ENCODE measurements at regions not wholly inside any gene's neighbourhood (a gene's known extent, or its start where the extent isn't known, plus 50 kb on each side); places are given as distances from the start of the nearest gene placed in this dataset.

DNA sequence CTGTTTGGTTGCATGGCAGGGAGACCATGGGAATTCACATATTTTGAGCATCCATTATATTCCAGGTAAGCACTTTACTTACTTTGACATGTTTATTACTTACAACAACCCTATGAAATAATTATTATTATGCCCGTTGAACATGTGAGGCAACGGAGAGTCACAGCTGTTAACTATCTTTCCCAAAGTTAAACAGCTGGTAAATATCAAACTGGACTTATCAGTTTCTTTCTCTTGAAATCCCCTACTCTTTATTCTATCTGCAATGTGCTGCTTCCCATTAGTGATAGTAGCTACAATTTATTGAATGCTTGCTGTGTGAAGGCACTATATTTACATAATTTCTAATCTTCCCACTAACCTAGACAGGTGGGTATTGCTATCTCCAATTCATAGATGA lies 847.7 kb upstream of the MAP3K7 start:
- H3K9me3 ChIP-seq (ENCODE audit: control insufficient read depth, low read depth, low read length): no peaks in the 10 kb centered on the region
- H3K27ac ChIP-seq (ENCODE audit: low read length): no peak overlapping the region
- H3K4me1 ChIP-seq (ENCODE audit: control insufficient read depth, insufficient read depth, low read length): no peaks in the 10 kb centered on the region
- no peaks in the 10 kb centered on the region for H3K27me3 ChIP-seq (ENCODE audit: control insufficient read depth, insufficient read depth, low read length)
- WGBS (ENCODE audit: insufficient coverage, low lambda C conversion rate): no CpG with 5 or more reads among the region's 2 CpGs
- H3K4me3 ChIP-seq (ENCODE audit: low read length): no peak overlapping the region
- DNase-seq: no peak
- no peaks in the 10 kb centered on the region for H3K36me3 ChIP-seq (ENCODE audit: control insufficient read depth, insufficient read depth, low read length)

DNA sequence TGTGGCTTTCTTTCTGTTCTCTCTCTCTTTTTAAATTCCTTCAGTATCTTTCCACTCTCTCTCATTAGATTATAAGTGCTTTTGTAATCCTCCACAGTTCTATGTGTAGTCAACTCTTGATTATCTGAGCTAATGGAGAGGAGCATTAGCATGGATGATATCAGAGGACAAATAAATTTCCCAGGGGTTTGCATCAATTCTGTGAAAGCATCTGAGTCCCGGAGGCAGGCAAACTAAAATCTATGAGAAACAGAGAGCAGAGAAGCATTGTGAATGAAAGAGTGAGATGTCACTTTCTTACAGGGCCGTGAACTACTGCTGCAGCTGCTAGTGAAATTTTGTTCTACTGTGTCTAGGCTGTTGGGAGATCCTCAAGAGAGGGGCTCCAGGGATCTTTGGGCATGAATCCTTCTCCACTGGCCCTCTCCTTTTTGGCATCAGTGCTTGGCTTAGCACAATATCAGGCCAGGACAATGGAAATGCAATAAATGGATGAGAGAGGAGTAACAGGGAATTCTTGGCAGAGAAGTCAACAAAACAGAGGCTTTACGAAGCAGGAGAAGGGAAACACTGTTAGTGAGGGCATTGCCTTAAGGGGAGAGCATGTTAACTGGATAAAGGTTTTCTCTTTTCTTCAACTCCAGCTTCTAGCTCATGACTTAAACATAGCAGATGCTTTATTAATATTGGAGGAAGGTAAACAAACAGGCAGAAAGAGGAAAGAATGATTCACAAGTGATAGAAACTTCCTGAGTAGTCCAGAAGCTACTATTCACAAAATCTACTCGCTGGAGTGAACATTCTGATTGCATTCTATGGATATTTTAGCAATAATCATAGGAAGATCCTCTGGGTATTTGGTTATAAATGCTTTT lies 847.0 kb upstream of the MAP3K7 start:
- no peak for DNase-seq
- no CpG with 5 or more reads among the region's 4 CpGs for WGBS (ENCODE audit: insufficient coverage, low lambda C conversion rate)
- H3K27me3 ChIP-seq (ENCODE audit: control insufficient read depth, insufficient read depth, low read length): no peaks in the 10 kb centered on the region
- H3K4me1 ChIP-seq (ENCODE audit: control insufficient read depth, insufficient read depth, low read length): no peaks in the 10 kb centered on the region
- no peak overlapping the region for H3K27ac ChIP-seq (ENCODE audit: low read length)
- no peak overlapping the region for H3K4me3 ChIP-seq (ENCODE audit: low read length)
- no peaks in the 10 kb centered on the region for H3K9me3 ChIP-seq (ENCODE audit: control insufficient read depth, low read depth, low read length)
- H3K36me3 ChIP-seq (ENCODE audit: control insufficient read depth, insufficient read depth, low read length): no peaks in the 10 kb centered on the region

DNA sequence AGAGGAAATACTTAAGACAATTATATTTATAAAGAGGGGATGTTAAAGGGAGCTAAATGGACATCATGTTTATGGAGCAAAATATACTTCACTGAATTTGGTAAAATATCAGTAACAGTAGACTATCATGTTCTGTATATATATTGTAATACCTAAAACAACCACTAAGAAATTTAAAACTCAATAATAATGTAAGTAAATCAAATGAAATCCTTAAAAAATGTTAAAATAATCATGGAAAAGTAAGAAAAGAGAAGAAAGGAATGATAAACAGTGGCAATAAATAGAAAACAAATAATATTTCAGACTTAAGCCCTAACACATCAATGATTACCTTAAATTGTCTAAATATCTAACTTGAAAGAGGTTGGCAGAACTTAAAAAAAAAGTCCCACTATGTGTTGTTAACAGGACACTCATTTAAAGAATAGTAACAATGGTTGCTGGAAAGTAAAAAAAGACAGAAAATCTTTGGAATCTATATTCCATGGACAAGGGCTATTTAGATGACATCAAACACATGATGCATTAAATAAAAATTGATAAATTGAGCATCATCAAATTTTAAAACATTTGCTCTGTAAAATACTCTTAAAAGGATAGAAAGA lies 842.2 kb upstream of the MAP3K7 start:
- no peaks in the 10 kb centered on the region for H3K9me3 ChIP-seq (ENCODE audit: control insufficient read depth, low read depth, low read length)
- no peak overlapping the region for H3K27ac ChIP-seq (ENCODE audit: low read length)
- H3K4me1 ChIP-seq (ENCODE audit: control insufficient read depth, insufficient read depth, low read length): no peaks in the 10 kb centered on the region
- H3K36me3 ChIP-seq (ENCODE audit: control insufficient read depth, insufficient read depth, low read length): no peaks in the 10 kb centered on the region
- no peak for DNase-seq
- no peak overlapping the region for H3K4me3 ChIP-seq (ENCODE audit: low read length)
- H3K27me3 ChIP-seq (ENCODE audit: control insufficient read depth, insufficient read depth, low read length): no peaks in the 10 kb centered on the region

DNA sequence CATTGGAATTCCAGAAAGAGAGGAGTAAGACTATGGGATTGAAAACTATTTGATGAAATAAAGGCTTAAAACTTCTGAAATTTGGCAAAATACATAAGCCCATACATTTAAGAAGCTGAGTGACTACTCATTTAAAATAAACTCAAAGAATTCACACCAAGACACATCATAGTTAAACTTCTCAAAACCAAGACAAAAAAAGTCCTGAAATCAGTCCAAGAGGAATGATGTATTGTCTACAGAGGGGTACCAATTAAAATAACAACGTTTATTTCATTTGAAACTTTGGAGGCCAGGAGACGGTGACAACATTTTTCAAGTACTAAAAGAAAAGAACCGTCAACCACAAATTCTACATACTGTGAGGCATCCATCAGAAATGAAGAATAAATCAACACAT lies 841.4 kb upstream of the MAP3K7 start:
- H3K36me3 ChIP-seq (ENCODE audit: control insufficient read depth, insufficient read depth, low read length): no peaks in the 10 kb centered on the region
- no peaks in the 10 kb centered on the region for H3K4me1 ChIP-seq (ENCODE audit: control insufficient read depth, insufficient read depth, low read length)
- no peaks in the 10 kb centered on the region for H3K27me3 ChIP-seq (ENCODE audit: control insufficient read depth, insufficient read depth, low read length)
- DNase-seq: no peak
- no peaks in the 10 kb centered on the region for H3K9me3 ChIP-seq (ENCODE audit: control insufficient read depth, low read depth, low read length)
- H3K4me3 ChIP-seq (ENCODE audit: low read length): no peak overlapping the region
- H3K27ac ChIP-seq (ENCODE audit: low read length): no peak overlapping the region
- 100% methylated on average over 2 of the region's 3 CpGs for WGBS (ENCODE audit: insufficient coverage, low lambda C conversion rate)

DNA sequence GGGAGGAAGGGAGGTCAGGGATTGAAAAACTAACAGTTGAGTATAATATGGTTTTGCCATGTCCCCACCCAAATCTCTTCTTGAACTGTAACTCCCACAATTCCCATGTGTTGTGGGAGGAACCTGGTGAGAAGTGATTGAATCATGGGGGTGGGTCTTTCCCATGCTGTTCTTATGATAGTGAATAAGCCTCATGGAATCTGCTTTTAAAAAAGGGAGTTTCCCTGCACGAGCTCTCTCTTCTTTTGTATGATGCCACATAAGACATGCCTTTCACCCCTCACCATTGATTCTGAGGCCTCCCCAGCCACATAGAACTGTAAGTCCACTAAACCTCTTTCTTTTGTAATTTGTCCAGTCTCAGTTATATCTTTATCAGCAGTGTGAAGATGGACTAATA lies 833.4 kb upstream of the MAP3K7 start:
- Histone ChIP-seq H3K27ac (ENCODE audit: low read length) (no peak overlapping the region), H3K4me1 (ENCODE audit: control insufficient read depth, insufficient read depth, low read length) (no peaks in the 10 kb centered on the region), H3K9me3 (ENCODE audit: control insufficient read depth, low read depth, low read length) (no peaks in the 10 kb centered on the region), H3K36me3 (ENCODE audit: control insufficient read depth, insufficient read depth, low read length) (no peaks in the 10 kb centered on the region), H3K4me3 (ENCODE audit: low read length) (no peak overlapping the region), H3K27me3 (ENCODE audit: control insufficient read depth, insufficient read depth, low read length) (no peaks in the 10 kb centered on the region)
- no peak for DNase-seq
- no CpG with 5 or more reads among the region's 1 CpG for WGBS (ENCODE audit: insufficient coverage, low lambda C conversion rate)

DNA sequence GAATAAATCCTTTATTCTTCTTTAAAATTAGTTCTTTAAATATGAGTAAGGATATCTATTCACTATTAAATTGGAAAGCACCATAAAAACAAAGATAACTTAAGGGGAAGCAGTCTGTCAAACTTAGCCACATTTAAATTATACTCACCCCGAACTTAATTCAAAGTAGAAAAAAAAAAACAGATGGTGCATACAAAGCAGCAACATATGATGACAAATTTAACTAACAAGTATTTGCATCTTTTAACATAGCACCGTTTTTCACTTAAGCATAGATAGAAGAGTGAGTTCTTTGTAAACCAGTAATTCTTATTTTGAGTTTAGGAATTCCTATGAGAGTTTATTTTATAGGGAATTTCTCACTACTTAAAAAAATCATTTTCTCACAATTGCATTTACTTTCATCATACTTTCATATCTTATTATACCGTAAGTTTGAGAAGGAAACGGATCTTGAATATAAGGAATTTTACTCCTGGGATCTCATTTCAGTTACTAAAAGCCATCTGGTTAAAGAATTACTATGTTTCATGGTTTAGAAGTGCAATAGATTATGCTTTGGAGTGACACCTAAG lies 828.2 kb upstream of the MAP3K7 start:
- Histone ChIP-seq H3K4me1 (ENCODE audit: control insufficient read depth, insufficient read depth, low read length) (no peaks in the 10 kb centered on the region), H3K27ac (ENCODE audit: low read length) (no peak overlapping the region), H3K9me3 (ENCODE audit: control insufficient read depth, low read depth, low read length) (no peaks in the 10 kb centered on the region), H3K27me3 (ENCODE audit: control insufficient read depth, insufficient read depth, low read length) (no peaks in the 10 kb centered on the region), H3K36me3 (ENCODE audit: control insufficient read depth, insufficient read depth, low read length) (no peaks in the 10 kb centered on the region), H3K4me3 (ENCODE audit: low read length) (no peak overlapping the region)
- DNase-seq: no peak
- WGBS (ENCODE audit: insufficient coverage, low lambda C conversion rate): 82% methylated on average over 3 of the region's 4 CpGs

DNA sequence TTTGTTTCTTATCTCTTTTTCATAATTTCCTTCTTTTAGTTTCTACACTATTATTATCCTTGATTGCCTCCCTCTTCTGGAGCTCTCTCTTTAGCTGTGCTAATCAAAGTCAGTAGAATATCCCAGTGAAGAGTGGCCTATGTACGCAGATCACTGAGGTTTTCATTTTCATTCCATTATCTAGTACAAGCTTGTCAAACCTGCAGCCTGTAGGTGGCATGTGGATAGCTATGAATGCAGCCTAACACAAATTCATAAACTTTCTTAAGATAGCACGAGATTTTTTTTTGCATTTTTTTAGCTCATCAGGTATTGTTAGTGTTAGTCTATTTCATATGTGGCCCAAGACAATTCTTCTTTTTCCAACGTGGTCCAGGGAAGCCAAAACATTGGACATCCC lies 825.7 kb upstream of the MAP3K7 start:
- no peak overlapping the region for H3K4me3 ChIP-seq (ENCODE audit: low read length)
- H3K9me3 ChIP-seq (ENCODE audit: control insufficient read depth, low read depth, low read length): no peaks in the 10 kb centered on the region
- H3K27me3 ChIP-seq (ENCODE audit: control insufficient read depth, insufficient read depth, low read length): no peaks in the 10 kb centered on the region
- no peak overlapping the region for H3K27ac ChIP-seq (ENCODE audit: low read length)
- H3K36me3 ChIP-seq (ENCODE audit: control insufficient read depth, insufficient read depth, low read length): no peaks in the 10 kb centered on the region
- WGBS (ENCODE audit: insufficient coverage, low lambda C conversion rate): 60% methylated on average over 1 of the region's 3 CpGs
- no peak for DNase-seq
- no peaks in the 10 kb centered on the region for H3K4me1 ChIP-seq (ENCODE audit: control insufficient read depth, insufficient read depth, low read length)

DNA sequence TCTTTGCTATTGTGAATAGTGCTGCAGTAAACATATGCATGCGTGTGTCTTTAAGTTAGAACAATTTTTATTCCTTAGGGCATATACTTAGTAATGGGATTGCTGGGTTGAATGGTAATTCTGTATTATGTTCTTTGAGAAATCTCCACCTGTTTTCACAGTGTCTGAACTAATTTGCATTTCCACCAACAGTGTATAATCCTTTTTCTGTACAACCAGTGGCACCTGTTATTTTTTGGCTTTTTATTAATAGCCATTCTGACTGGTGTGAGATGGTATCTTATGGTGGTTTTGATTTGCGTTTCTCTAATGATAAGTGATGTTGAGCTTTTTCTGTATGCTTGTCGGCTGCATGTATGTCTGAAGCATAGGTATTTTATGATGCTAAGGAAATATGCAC lies 820.8 kb upstream of the MAP3K7 start:
- no peak for DNase-seq
- H3K9me3 ChIP-seq (ENCODE audit: control insufficient read depth, low read depth, low read length): no peaks in the 10 kb centered on the region
- no peak overlapping the region for H3K4me3 ChIP-seq (ENCODE audit: low read length)
- no peak overlapping the region for H3K27ac ChIP-seq (ENCODE audit: low read length)
- WGBS (ENCODE audit: insufficient coverage, low lambda C conversion rate): no CpG with 5 or more reads among the region's 3 CpGs
- H3K4me1 ChIP-seq (ENCODE audit: control insufficient read depth, insufficient read depth, low read length): no peaks in the 10 kb centered on the region
- no peaks in the 10 kb centered on the region for H3K36me3 ChIP-seq (ENCODE audit: control insufficient read depth, insufficient read depth, low read length)
- no peaks in the 10 kb centered on the region for H3K27me3 ChIP-seq (ENCODE audit: control insufficient read depth, insufficient read depth, low read length)

DNA sequence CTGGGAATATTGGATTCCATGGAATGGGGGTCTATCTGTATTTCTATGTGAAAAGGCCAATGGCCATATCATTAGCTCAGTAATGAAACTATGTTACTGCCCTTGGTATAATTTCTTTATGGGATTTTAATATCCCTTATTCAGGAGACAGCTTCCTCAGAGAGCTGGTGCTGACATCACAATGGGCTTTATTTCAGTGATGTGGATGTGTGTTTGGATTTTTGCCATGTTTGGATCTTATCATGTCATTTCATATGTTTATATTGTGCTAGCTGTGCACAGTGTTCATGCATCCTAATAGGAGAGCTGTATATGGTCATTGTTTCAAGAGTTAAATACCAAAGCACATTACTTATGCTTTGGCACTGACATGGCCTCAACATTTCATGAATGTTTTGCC lies 806.1 kb upstream of the MAP3K7 start:
- DNase-seq: no peak
- Histone ChIP-seq H3K36me3 (ENCODE audit: control insufficient read depth, insufficient read depth, low read length) (no peaks in the 10 kb centered on the region), H3K27me3 (ENCODE audit: control insufficient read depth, insufficient read depth, low read length) (no peaks in the 10 kb centered on the region), H3K9me3 (ENCODE audit: control insufficient read depth, low read depth, low read length) (no peaks in the 10 kb centered on the region), H3K4me3 (ENCODE audit: low read length) (no peak overlapping the region), H3K27ac (ENCODE audit: low read length) (no peak overlapping the region), H3K4me1 (ENCODE audit: control insufficient read depth, insufficient read depth, low read length) (no peaks in the 10 kb centered on the region)

DNA sequence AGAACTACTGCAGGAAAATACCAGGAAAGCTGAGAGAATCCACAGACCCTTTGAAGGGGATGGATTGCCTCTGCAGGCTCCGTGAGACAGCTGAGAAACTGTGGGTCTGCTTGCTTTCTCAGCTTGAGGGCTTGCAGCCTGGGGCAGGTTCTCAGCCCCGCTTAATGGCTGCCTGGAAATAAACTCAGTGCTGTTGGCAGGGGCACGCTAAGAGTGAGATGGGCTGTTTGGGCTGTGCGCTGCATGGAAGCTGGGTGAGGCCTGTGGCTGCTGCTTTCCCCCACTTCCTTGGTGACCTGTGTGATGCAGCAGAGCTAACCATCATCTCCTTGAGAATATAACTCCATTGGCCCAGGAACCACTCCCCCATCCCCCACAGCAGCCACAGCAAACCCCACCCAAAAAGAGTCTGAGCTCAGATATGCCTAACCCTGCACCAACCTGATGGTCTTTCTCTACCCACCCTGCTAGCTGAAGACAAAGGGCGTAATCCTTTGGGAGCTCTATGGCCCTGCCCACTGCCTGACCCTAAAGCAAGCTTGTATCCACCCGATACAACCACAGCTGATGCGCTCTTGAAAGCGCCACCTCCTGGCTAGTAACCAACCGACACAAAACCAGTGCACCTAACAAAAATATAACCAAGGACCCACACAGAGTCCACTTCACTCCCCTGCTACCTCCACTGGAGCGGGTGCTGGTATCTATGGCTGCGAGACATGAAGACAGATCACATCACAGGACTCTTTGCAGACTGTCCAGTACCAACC lies 800.6 kb upstream of the MAP3K7 start:
- DNase-seq: peak in 1 of 2 donors; percentile 2
- no CpG with 5 or more reads among the region's 11 CpGs for WGBS (ENCODE audit: insufficient coverage, low lambda C conversion rate)
- no peaks in the 10 kb centered on the region for H3K27me3 ChIP-seq (ENCODE audit: control insufficient read depth, insufficient read depth, low read length)
- no peak overlapping the region for H3K27ac ChIP-seq (ENCODE audit: low read length)
- H3K36me3 ChIP-seq (ENCODE audit: control insufficient read depth, insufficient read depth, low read length): no peaks in the 10 kb centered on the region
- H3K4me1 ChIP-seq (ENCODE audit: control insufficient read depth, insufficient read depth, low read length): no peaks in the 10 kb centered on the region
- no peak overlapping the region for H3K4me3 ChIP-seq (ENCODE audit: low read length)
- H3K9me3 ChIP-seq (ENCODE audit: control insufficient read depth, low read depth, low read length): no peaks in the 10 kb centered on the region

All from large intestine (tissue), 3 donors.